ENCODE measurements at regions not wholly inside any gene's neighbourhood (a gene's known extent, or its start where the extent isn't known, plus 50 kb on each side); places are given as distances from the start of the nearest gene placed in this dataset.
"Not testable (repeated sequence)": the region's sequence is repeated elsewhere in the genome, so short reads cannot be mapped to it uniquely, and the experiment has no call there.

GRCh38 chr3:177835008-177835407, 637.7 kb upstream of the TBL1XR1 start:
- no peak for DNase-seq

DNA sequence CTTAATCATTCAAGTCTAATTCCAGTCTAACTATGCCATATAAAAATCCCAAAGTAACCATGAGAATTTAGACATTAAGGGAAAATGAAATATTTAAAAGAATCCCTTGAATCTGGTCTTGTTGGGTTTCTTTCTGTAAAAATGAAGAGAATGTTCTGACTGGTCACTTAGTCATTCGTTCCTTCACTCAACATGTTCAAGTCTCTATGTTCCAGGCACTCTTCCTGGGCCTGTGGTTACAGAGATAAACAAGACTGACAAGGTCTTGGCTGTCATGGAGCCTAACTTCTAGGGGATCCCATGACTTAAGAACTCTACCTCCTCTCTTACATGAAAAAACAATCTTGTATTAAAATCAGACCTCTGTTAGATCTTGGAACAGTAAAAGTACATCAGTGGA, 638.6 kb upstream of the TBL1XR1 start:
- DNase-seq, result no peak

GRCh38 chr3:177836671-177837070, 639.4 kb upstream of the TBL1XR1 start:
- no peak for DNase-seq

DNA sequence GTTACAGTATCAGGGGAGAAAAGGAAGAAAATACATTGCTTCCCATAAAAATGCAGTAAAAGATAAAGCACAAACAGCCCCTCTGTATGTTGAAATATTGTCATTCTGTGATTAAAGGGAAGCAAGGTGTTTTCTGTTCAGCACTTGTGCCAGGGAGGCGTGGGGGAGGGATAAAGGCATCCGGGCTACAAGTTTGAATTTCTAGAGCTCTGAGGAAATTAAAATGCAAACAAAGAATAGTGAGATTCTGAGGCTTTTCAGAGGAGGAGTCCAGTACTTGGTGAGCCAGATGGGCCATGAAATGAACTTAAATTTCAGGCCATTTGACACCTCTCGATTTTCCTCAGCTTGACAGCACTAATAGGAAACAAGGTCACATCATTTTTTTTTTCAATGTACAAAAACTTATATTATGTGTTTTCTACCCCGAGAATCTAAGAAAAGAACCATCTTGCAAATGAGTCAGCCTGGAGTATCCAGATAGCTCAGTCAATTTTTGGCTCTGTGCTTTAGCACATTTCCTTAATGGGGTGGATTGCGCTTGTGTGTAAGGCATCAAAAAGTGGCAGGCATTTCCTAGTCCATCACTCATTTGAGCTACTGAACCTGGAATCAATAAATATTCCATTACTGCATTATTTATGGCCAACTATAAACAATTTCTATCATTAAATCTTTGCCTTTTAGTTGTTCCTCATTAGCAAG, 640.8 kb upstream of the TBL1XR1 start:
- no peak for DNase-seq

DNA sequence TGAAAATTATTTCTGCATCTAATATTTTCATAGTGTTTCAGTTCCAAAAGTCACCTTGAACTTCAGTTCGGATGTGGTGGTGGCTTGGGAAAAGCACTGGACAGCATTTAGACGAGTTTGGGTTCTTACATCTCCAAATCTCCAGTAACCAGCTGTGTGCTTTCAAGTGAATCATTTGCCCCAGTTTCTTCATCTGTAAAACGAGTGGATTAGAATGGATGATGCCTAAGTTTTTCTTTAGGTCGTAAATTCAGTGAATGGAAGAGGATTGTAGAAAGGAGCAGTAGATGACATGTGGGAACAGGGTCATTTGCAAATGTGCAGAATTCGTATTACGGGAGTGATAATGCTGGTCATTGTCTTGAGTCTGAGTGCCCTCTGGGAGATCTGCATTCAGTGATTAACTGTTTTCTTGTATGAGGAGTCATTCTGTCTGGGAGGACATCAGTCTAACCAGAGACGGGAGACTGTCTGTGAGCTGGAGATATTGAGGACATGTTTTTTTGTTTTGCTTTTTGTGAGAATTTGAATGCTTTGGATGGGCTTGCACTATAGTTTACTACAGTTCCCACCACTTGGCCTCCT, 641.6 kb upstream of the TBL1XR1 start:
- no peak for DNase-seq

GRCh38 chr3:177842302-177842701, 645.0 kb upstream of the TBL1XR1 start:
- DNase-seq, result no peak

DNA sequence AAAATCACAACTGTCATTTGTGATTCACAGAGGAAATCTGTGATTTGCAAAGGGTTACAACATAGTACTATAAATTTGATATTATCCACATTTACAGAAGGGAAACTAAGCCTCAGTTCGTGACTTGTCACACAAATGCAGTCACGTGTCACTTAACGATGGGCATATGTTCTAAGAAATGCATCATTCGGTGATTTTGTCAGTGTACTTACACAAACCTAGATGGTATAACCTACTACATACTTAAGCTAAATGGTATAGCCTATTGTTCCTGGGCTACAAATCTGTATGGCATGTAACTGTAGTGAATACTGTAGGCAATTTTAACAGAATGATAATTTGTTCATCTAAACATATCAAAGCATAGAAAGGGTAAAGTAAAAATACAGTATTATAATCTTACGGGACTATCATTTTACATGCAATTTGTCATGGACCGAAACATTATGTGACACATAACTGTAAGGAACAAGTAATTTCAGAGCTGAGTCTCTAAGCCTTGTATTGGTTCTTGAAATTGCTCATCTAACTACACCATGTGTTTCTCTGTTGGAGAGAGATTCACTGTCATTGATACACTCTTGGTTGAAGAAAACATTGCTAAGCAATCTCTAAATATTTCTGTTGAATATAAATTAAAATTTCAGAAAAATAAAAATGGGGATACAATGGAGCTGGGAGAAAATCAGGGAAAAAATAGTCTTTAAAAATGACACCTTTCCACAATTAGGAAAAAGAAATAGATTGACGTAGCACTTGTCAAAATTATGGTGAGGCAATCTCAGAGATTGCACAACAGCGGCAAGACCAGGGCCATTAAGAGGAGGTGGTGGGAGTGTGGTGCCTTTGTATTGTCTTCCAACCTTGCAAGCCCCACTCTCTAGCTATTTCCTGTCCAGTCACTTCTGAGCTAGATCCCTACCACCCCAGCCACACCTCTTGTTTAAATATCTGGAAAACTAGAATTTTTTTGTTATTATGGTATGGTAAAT, 645.8 kb upstream of the TBL1XR1 start:
- no peak for DNase-seq

DNA sequence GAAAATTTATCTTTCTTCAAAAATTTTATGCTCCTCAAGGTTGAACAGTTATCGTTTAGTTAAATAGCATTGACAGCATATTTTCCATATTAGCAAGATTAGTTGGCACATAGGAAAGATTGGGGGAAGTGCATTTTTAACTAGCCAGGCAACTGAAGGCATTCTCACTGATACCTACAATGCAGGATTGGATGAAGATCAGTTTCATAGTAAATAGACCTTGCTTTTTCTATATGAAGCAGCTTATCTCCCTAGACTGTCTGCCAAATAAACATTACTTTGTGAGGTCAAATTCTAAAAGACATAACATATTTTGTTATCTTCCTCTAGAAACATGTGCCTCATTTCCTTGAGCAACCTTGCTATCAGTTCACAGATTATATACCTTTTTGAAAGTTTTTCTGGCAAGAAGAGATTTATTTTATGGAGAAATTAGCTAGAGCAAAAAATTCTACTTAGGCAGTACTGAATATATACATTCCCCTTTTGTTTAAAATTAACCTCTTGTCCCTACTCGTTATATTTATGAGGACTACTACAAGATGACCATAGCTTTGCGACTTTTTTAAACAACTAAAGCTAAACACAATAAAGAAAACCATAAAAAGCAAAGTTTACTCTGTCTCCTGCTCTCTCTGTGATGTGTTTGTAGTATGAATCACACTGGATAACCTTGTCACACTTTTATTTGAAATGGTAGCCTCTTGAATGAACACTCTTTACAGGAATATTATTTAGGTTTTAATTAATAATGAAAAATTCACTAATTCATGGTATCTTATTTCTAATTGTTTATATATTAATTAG, 654.9 kb upstream of the TBL1XR1 start:
- no peak for DNase-seq

- no peak for DNase-seq
Observed at GRCh38 chr3:177855021-177855420, 657.7 kb upstream of the TBL1XR1 start.

DNA sequence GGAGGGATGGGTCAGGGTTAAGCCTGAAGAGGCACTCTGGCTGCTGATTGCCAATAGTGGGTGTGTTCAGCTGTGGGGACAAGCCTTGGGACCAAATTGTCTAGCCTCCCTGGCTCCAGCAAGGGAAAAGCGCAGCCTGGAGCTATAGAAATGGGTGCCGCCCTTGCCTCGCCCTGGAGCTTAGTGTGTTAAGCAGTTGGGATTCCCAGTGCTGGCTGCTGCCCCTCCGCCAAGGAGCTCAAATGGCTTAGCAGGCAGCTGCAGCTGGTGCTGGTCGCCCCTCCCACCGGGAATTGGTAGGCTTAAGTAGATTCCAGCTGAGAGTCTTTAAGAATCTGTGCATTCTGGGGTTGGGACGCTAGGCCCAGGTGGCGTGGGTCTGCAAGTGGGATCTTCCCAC, 662.9 kb upstream of the TBL1XR1 start:
- no peak for DNase-seq

GRCh38 chr3:177862962-177863491, 665.7 kb upstream of the TBL1XR1 start:
- no peak for DNase-seq

DNA sequence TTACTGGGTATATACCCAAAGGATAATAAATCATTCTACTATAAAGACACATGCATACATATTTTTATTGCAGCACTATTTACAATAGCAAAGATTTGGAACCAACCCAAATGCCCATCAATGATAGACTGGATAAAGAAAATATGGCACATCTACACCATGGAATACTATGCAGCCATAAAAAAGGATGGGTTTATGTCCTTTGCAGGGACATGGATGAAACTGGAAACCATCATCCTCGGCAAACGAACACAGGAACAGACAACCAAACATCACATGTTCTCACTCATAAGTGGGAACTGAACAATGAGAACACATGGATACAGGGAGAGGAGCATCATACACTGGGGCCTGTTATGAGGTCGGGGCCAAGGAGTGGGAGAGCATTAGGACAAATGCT, 665.0 kb upstream of the KCNMB2 start:
- not testable (repeated sequence) for DNase-seq

GRCh38 chr3:177878192-177878591, 658.0 kb upstream of the KCNMB2 start:
- DNase-seq, result no peak

DNA sequence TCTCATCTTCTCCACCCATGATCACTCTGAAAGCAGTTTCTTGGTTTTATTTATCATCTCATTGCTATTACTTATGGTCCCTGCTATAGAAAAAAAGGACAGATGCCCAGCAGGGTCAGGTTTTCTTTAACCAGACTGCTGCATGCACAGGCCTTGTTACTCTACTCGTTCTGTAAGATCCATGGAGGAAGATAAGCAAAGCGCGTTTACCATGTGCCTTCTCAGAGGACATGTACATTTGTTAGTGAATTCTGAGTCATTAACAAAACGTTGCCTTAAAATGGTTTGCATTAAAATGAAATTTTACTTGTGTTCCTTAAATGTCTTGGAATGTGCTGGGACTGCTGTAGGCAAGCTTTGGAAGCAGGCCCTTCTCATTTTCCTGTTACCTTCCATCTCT, 657.3 kb upstream of the KCNMB2 start:
- DNase-seq, result no peak

DNA sequence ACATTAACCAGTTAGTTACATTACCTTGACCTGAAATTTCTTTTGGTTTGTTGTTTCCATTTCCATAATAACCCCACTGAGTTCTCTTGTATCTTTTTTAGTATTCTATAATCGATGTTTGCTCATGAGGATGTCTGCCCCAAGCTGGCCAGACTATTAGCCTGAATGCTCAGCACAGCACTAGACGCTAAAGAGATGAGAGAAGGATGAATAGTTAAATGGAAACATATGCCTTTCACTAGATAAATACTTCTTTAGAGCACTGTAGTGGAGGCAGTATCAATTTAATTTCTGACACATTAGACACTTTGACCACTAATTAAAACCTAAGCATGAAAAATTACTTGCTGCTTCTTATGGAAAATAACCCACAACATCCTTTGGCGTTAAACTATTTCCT, 654.9 kb upstream of the KCNMB2 start:
- DNase-seq, result no peak

DNA sequence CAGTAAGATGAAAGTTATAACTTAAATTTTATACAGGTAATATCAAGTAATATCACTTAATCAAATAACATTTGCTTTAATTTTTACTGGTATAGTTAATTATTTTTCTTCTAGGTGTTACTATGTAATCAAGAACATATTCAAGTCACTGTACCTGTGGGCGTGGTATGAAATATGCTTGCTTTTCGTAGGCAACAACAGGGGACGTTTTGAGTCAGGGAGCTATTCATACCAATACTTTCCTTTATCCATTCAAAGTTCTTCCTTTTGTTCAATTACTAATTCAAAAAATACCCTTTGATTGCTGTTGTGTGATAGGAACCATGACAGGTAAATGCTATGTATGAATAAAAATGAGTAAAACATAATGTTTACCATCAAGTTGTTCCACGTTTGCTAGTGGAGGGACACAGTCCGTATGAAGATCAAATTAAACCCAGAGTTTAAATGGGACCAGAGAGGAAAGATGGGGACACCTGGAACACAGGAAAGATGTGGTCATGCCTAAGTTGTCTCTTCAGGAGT, 654.0 kb upstream of the KCNMB2 start:
- no peak for DNase-seq

DNA sequence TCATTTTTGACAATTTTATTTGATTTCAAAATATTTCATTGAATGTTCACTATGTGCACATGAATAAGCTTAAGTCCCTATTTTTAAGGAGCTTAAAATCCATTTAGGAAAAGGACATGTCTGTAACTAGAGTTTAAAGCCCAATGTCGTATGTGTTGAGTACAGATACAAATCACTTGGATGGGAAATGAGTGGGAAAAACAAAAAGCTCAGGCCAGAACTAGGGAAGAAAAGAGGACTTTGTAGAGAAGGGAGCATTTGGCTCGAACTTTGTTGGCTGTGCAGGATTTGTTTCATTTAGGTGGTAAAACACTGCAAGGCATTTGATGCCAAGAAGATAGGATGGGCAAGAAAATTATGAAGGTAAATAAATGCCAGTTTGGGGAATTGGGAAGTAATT, 653.1 kb upstream of the KCNMB2 start:
- DNase-seq, result no peak

DNA sequence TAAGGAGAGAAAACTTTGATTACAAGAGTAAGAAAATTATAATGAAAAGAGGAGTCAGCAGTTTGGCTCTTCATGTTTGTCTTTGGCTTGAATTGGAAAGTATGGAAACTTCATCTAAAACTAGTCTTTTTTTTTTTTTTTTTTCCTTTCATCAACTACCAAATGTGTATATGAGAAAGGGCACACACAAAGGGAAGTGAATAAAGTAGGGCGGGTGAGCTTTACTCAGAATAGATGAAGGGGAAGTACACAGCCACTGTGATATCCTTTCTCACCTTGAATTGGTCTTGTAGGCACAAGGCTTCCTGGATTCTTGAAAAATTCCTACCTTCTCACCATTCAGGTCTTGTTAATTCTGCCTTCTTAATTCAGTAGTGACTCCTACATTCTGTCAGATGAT, 652.3 kb upstream of the KCNMB2 start:
- no peak for DNase-seq

DNA sequence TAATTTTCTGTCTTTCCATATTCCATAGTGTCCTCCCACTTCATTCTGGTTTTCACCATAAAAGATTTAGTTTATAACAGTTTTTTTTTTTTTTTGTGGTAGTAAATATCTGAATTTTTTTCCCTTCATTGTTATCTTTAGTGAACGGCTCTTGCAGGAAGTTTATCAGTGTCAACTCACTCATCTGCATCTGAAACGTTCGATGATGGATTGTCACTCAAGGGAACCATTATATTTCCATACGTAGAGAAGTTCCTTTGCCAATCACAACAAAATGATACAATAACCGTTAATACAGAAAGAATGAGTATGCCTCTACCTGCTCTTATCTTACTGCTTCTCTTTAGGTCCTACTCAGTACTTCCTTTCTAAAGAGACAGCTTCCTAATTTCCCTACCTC, 651.2 kb upstream of the KCNMB2 start:
- DNase-seq, result no peak

GRCh38 chr3:177886501-177886900, 649.7 kb upstream of the KCNMB2 start:
- DNase-seq, result no peak

GRCh38 chr3:177887475-177887874, 648.8 kb upstream of the KCNMB2 start:
- no peak for DNase-seq

DNA sequence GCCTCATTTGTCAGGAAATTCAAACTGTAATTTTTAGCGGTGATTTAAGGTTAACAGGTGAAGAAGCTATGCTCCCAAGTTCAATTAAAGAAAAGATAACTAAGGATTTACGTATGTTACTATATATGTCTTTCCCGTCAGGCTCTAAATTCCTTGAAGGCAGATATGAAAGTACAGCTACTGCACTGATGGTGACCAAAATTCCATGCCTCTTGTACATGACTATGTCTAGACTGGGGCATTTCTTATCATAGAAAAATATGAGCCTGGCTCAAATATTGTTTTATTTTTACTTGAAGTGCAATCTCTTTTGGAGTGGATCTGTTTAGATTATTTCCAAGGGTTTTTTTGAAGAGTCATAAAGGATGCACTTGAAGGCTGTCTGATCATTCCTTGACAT, 647.1 kb upstream of the KCNMB2 start:
- DNase-seq, result no peak

Measured in activated CD4-positive, CD25-positive, alpha-beta regulatory T cell (primary cell).